Fibroblast of villous mesenchyme (primary cell): ENCODE measurements at regions not wholly inside any gene's neighbourhood (a gene's known extent, or its start where the extent isn't known, plus 50 kb on each side); places are given as distances from the start of the nearest gene placed in this dataset.

Experiments used
- DNase-seq: peaks from one replicate; pipeline ENCODE4 v3.0.0-alpha.2; 2010; ENCODE audit warnings: low read depth
- H3K4me3 ChIP-seq: 2 replicates; pipeline ENCODE4 v1.5.1; 2011; ENCODE audit warnings: low read depth, mild to moderate bottlenecking, low read length
- TF ChIP-seq, protein P1 (sequence below): IDR thresholded peaks from 2 replicates; pipeline ENCODE4 v1.5.1; 2012; ENCODE audit warnings: low read depth, mild to moderate bottlenecking, low read length; ENCODE audit not compliant: insufficient read depth

DNA sequence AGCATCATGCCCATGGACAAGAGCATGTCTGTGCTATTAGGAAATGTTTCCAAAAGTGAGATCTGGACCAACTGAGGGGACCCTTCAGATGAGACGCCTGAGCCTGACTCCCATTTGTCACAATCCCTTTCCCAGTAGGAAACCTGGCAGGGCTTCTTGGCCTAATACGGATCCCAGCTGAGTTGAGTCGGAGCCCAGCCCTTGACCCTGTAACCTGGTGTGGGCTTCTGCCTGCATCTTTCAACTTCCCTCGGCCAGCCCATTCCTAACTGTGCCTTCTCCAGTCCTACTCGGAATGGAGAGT lies 148.3 kb downstream of the IRX2 start:
- DNase-seq = no peak
- no peak overlapping the region for H3K4me3 ChIP-seq
- TF ChIP-seq, protein P1, sequence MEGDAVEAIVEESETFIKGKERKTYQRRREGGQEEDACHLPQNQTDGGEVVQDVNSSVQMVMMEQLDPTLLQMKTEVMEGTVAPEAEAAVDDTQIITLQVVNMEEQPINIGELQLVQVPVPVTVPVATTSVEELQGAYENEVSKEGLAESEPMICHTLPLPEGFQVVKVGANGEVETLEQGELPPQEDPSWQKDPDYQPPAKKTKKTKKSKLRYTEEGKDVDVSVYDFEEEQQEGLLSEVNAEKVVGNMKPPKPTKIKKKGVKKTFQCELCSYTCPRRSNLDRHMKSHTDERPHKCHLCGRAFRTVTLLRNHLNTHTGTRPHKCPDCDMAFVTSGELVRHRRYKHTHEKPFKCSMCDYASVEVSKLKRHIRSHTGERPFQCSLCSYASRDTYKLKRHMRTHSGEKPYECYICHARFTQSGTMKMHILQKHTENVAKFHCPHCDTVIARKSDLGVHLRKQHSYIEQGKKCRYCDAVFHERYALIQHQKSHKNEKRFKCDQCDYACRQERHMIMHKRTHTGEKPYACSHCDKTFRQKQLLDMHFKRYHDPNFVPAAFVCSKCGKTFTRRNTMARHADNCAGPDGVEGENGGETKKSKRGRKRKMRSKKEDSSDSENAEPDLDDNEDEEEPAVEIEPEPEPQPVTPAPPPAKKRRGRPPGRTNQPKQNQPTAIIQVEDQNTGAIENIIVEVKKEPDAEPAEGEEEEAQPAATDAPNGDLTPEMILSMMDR = no peak

GRCh38 chr5:2602451-2603271 lies 148.8 kb downstream of the IRX2 start:
- TF ChIP-seq, protein P1 = no peak
- DNase-seq = no peak
- H3K4me3 ChIP-seq = no peak overlapping the region

- TF ChIP-seq, protein P1 = no peak
These were observed 153.0 kb downstream of the IRX2 start for GRCh38 chr5:2598503-2598902.

DNA sequence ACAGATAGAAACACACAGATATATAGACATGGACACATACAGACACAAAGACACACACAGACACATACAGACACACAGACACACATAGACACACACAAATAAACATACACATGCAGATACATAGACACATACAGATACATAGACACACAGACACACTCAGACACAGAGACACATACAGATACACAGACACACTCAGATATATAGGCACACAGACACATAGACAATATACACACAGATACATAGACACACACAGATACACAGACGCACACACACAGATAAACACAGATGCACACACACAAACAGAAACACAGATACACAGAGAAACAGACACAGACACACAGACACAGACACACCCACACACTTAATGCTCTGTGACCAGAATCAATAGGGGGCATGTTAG lies 156.8 kb downstream of the IRX2 start:
- no peak for DNase-seq
- no peak overlapping the region for H3K4me3 ChIP-seq
- TF ChIP-seq, protein P1 = no peak

More at GRCh38 chr5:2598503-2598902, 153.0 kb downstream of the IRX2 start:
- DNase-seq = no peak
- H3K4me3 ChIP-seq = no peak overlapping the region

- TF ChIP-seq, protein P1 = no peak
- no peak for DNase-seq
- no peak overlapping the region for H3K4me3 ChIP-seq
These were observed 158.7 kb downstream of the IRX2 start for GRCh38 chr5:2592766-2593165.

- DNase-seq = no peak
- H3K4me3 ChIP-seq = no peak overlapping the region
- TF ChIP-seq, protein P1 = no peak
These were observed 159.6 kb downstream of the IRX2 start for GRCh38 chr5:2591777-2592453.
